ENCODE measurements at regions not wholly inside any gene's neighbourhood (a gene's known extent, or its start where the extent isn't known, plus 50 kb on each side); places are given as distances from the start of the nearest gene placed in this dataset.

- no peaks in the 10 kb centered on the region for H3K27me3 ChIP-seq (replicated peaks in 1 of 4; ENCODE audit: control insufficient read depth in 3 of 4, extremely low read depth in 1 of 4, insufficient read depth in 3 of 4, low read length in 3 of 4)
- TF ChIP-seq CEBPB (IDR thresholded peaks at IDR 0.05; ENCODE audit: low read depth, low read length), result no peak
- TF ChIP-seq, protein P1, sequence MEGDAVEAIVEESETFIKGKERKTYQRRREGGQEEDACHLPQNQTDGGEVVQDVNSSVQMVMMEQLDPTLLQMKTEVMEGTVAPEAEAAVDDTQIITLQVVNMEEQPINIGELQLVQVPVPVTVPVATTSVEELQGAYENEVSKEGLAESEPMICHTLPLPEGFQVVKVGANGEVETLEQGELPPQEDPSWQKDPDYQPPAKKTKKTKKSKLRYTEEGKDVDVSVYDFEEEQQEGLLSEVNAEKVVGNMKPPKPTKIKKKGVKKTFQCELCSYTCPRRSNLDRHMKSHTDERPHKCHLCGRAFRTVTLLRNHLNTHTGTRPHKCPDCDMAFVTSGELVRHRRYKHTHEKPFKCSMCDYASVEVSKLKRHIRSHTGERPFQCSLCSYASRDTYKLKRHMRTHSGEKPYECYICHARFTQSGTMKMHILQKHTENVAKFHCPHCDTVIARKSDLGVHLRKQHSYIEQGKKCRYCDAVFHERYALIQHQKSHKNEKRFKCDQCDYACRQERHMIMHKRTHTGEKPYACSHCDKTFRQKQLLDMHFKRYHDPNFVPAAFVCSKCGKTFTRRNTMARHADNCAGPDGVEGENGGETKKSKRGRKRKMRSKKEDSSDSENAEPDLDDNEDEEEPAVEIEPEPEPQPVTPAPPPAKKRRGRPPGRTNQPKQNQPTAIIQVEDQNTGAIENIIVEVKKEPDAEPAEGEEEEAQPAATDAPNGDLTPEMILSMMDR (IDR thresholded peaks at IDR 0.05; ENCODE audit: control extremely low read depth in 1 of 3, insufficient read depth in 1 of 3, low read depth in 1 of 3, low read length in 3 of 3), result peak in 1 of 3 experiments; percentile 7; a peak in 1 of 4 replicates
- no peaks in the 10 kb centered on the region for H4K20me1 ChIP-seq (replicated peaks in 1 of 2; ENCODE audit: control insufficient read depth in 1 of 2, insufficient read depth in 2 of 2, low read length in 2 of 2)
- H3K36me3 ChIP-seq (ENCODE audit: control insufficient read depth in 2 of 4, insufficient read depth in 4 of 4, low read length in 3 of 4), result no peaks in the 10 kb centered on the region
- no peak overlapping the region for H3K4me3 ChIP-seq (ENCODE audit: extremely low read depth in 1 of 4, insufficient read depth in 2 of 4, low read depth in 3 of 4, low read length in 4 of 4)
- H3K18ac ChIP-seq (ENCODE audit: extremely low read depth, low read length), result no peak overlapping the region
- DNase-seq (ENCODE audit: low read depth in 1 of 2, low spot score in 2 of 2) (no peak), FAIRE-seq (no peak)
- no peak overlapping the region for H3K56ac ChIP-seq (replicated peaks; ENCODE audit: insufficient read length, low read depth, low read length)
- H2BK5ac ChIP-seq (ENCODE audit: low read depth, low read length), result no peak overlapping the region
- no peak overlapping the region for H2AFZ ChIP-seq (ENCODE audit: low read length)
- no peaks in the 10 kb centered on the region for H3K23me2 ChIP-seq (ENCODE audit: low read depth, low read length)
- no peak overlapping the region for H3K27ac ChIP-seq (ENCODE audit: low read depth, low read length)
- no peak overlapping the region for H3K4ac ChIP-seq (replicated peaks; ENCODE audit: insufficient read length, low read depth, low read length)
- H3K79me2 ChIP-seq (ENCODE audit: control insufficient read depth in 1 of 2, insufficient read depth in 2 of 2, low read length in 2 of 2), result no peaks in the 10 kb centered on the region
- H4K91ac ChIP-seq (replicated peaks; ENCODE audit: insufficient read length, low read length), result no peak overlapping the region
- peaks cover 0 to 3% of the 10 kb centered on the region in 2 experiments; a peak in 1 of 4 replicates for H3K9me3 ChIP-seq (ENCODE audit: insufficient read depth in 2 of 2, low read depth in 1 of 2, low read length in 1 of 2)
- no peak overlapping the region; the same call in 1 of the 2 replicates for H2BK20ac ChIP-seq (ENCODE audit: low read length)
- H2BK12ac ChIP-seq (ENCODE audit: low read depth, low read length), result no peak overlapping the region; the same call in 1 of the 2 replicates
- no peak overlapping the region for H4K5ac ChIP-seq (ENCODE audit: insufficient read length, low read depth, low read length)
- H3K4me1 ChIP-seq (replicated peaks in 1 of 4; ENCODE audit: control insufficient read depth in 3 of 4, insufficient read depth in 4 of 4, low read length in 3 of 4), result peaks cover 0 to 5% (median 4%) of the 10 kb centered on the region in 4 experiments; a peak in 6 of 7 replicates
- H3K9ac ChIP-seq (replicated peaks in 1 of 4; ENCODE audit: extremely low read depth in 1 of 4, low read depth in 3 of 4, low read length in 3 of 4), result no peak overlapping the region
- H3K14ac ChIP-seq (ENCODE audit: insufficient read length), result no peak overlapping the region
- H4K8ac ChIP-seq (ENCODE audit: extremely low read depth, insufficient read depth, low read length), result no peak overlapping the region
- H2BK15ac ChIP-seq (ENCODE audit: low read length), result no peak overlapping the region
- no peak overlapping the region for H2BK120ac ChIP-seq (replicated peaks; ENCODE audit: low read depth, low read length)
- no peaks in the 10 kb centered on the region for H3K79me1 ChIP-seq (ENCODE audit: low read depth, low read length)
- H3K4me2 ChIP-seq (ENCODE audit: insufficient read depth in 1 of 2, low read depth in 2 of 2, low read length in 2 of 2), result no peak overlapping the region
- ChIA-PET CTCF (ENCODE audit: partially characterized antibody) (interaction anchor here (1.3 kb wide), 1 partner anchor 10 kb away, joined by 4 read pairs; no protein-coding TSS in a partner anchor), POLR2A (ENCODE audit: partially characterized antibody) (no interaction called here)
- no peak overlapping the region for H3K23ac ChIP-seq (ENCODE audit: insufficient read length)
- 78% methylated on average over 5 of the region's 5 CpGs; no CpG with 5 or more reads in 1 of the 2 experiments for WGBS, 2 experiments (ENCODE audit: extremely low coverage in 1 of 2, insufficient coverage in 1 of 2, insufficient read length in 1 of 2, insufficient replicate concordance in 2 of 2, low coverage in 1 of 2, low lambda C conversion rate in 2 of 2, missing lambda C conversion rate in 1 of 2)
- H2AK5ac ChIP-seq (ENCODE audit: low read depth, low read length), result no peak overlapping the region
Observed at GRCh38 chr17:15038656-15039055, 226.5 kb downstream of the PMP22 start.

Measured in H1 (cell line).